Left lobe of liver (tissue), 2 donors: ENCODE measurements at regions not wholly inside any gene's neighbourhood (a gene's known extent, or its start where the extent isn't known, plus 50 kb on each side); places are given as distances from the start of the nearest gene placed in this dataset.

ENCODE experiments used
- ATAC-seq: fragments of 200-7000 bp; cut with Tn5 transposase; one replicate; pipeline ENCODE4 v1.9.1; 2020; ENCODE audit warnings: mild to moderate bottlenecking, moderate library complexity
- DNase-seq: peaks from one replicate; pipeline ENCODE4 v3.0.0-alpha.2; 2020; ENCODE audit warnings: low spot score
- donor health status: DM: no; HTN: no; CAD: no; lungs with moderate emphysema.
- donor health status: DM: no; HTN: yes; CAD: no.

- ATAC-seq (no peak), DNase-seq (no peak)
Measured at GRCh38 chr1:177356674-177357435, 186.1 kb downstream of the BRINP2 start.

GRCh38 chr1:177355575-177355974 is 184.8 kb downstream of the BRINP2 start:
- ATAC-seq (peak; percentile 59), DNase-seq (no peak)

GRCh38 chr1:177354247-177354646 is 183.5 kb downstream of the BRINP2 start:
- no peak for ATAC-seq

GRCh38 chr1:177351361-177352108 is 180.8 kb downstream of the BRINP2 start:
- no peak for DNase-seq
- ATAC-seq: peak; percentile 55

More at GRCh38 chr1:177354247-177354646, 183.5 kb downstream of the BRINP2 start:
- no peak for DNase-seq

- DNase-seq (peak; percentile 53), ATAC-seq (peak; percentile 75)
Measured at GRCh38 chr1:177346790-177347359, 176.1 kb downstream of the BRINP2 start.

- no peak for ATAC-seq
- DNase-seq: no peak
Measured at GRCh38 chr1:177343445-177343844, 172.7 kb downstream of the BRINP2 start.

- ATAC-seq: no peak
- no peak for DNase-seq
Measured at GRCh38 chr1:177341773-177342172, 171.0 kb downstream of the BRINP2 start.

GRCh38 chr1:177340601-177341067 is 169.9 kb downstream of the BRINP2 start:
- DNase-seq (no peak), ATAC-seq (no peak)

GRCh38 chr1:177338376-177338775 is 167.6 kb downstream of the BRINP2 start:
- no peak for ATAC-seq
- DNase-seq: no peak

- no peak for DNase-seq
- no peak for ATAC-seq
Measured at GRCh38 chr1:177334903-177335302, 164.1 kb downstream of the BRINP2 start.

GRCh38 chr1:177333936-177334595 is 163.3 kb downstream of the BRINP2 start:
- DNase-seq (no peak), ATAC-seq (no peak)
